ENCODE measurements at regions not wholly inside any gene's neighbourhood (a gene's known extent, or its start where the extent isn't known, plus 50 kb on each side); places are given as distances from the start of the nearest gene placed in this dataset.

- Histone ChIP-seq H3K9me3 (ENCODE audit: low read depth, low read length) (peaks cover 31% of the 10 kb centered on the region), H3K4me1 (ENCODE audit: insufficient read depth, low read length) (no peaks in the 10 kb centered on the region), H3K27me3 (ENCODE audit: insufficient read depth, low read length) (no peaks in the 10 kb centered on the region), H3K4me3 (ENCODE audit: low read length) (no peak overlapping the region)
Observed at GRCh38 chr10:4331150-4331549, 494.9 kb upstream of the AKR1E2 start.

GRCh38 chr10:4330636-4331035 lies 495.4 kb upstream of the AKR1E2 start:
- Histone ChIP-seq H3K4me1 (ENCODE audit: insufficient read depth, low read length) (no peaks in the 10 kb centered on the region), H3K27me3 (ENCODE audit: insufficient read depth, low read length) (no peaks in the 10 kb centered on the region), H3K9me3 (ENCODE audit: low read depth, low read length) (peaks cover 31% of the 10 kb centered on the region), H3K4me3 (ENCODE audit: low read length) (no peak overlapping the region)

- H3K9me3 ChIP-seq (ENCODE audit: low read depth, low read length): peaks cover 27% of the 10 kb centered on the region
- H3K4me1 ChIP-seq (ENCODE audit: insufficient read depth, low read length): no peaks in the 10 kb centered on the region
- H3K4me3 ChIP-seq (ENCODE audit: low read length): no peak overlapping the region
- H3K27me3 ChIP-seq (ENCODE audit: insufficient read depth, low read length): no peaks in the 10 kb centered on the region
Observed at GRCh38 chr10:4329225-4329624, 496.8 kb upstream of the AKR1E2 start.

GRCh38 chr10:4326647-4327046 lies 499.4 kb upstream of the AKR1E2 start:
- no peaks in the 10 kb centered on the region for H3K27me3 ChIP-seq (ENCODE audit: insufficient read depth, low read length)
- no peaks in the 10 kb centered on the region for H3K4me1 ChIP-seq (ENCODE audit: insufficient read depth, low read length)
- peaks cover under 1% of the 10 kb centered on the region for H3K9me3 ChIP-seq (ENCODE audit: low read depth, low read length)
- no peak overlapping the region for H3K4me3 ChIP-seq (ENCODE audit: low read length)

- H3K4me1 ChIP-seq (ENCODE audit: insufficient read depth, low read length): no peaks in the 10 kb centered on the region
- no peaks in the 10 kb centered on the region for H3K27me3 ChIP-seq (ENCODE audit: insufficient read depth, low read length)
- no peaks in the 10 kb centered on the region for H3K9me3 ChIP-seq (ENCODE audit: low read depth, low read length)
- no peak overlapping the region for H3K4me3 ChIP-seq (ENCODE audit: low read length)
Observed at GRCh38 chr10:4319870-4320367, 506.1 kb upstream of the AKR1E2 start.

- no peaks in the 10 kb centered on the region for H3K4me1 ChIP-seq (ENCODE audit: insufficient read depth, low read length)
- H3K27me3 ChIP-seq (ENCODE audit: insufficient read depth, low read length): no peaks in the 10 kb centered on the region
- no peak overlapping the region for H3K4me3 ChIP-seq (ENCODE audit: low read length)
- no peaks in the 10 kb centered on the region for H3K9me3 ChIP-seq (ENCODE audit: low read depth, low read length)
Observed at GRCh38 chr10:4316161-4316810, 509.7 kb upstream of the AKR1E2 start.

- no peak overlapping the region for H3K4me3 ChIP-seq (ENCODE audit: low read length)
- H3K4me1 ChIP-seq (ENCODE audit: insufficient read depth, low read length): no peaks in the 10 kb centered on the region
- H3K9me3 ChIP-seq (ENCODE audit: low read depth, low read length): no peaks in the 10 kb centered on the region
- no peaks in the 10 kb centered on the region for H3K27me3 ChIP-seq (ENCODE audit: insufficient read depth, low read length)
Observed at GRCh38 chr10:4315551-4315950, 510.5 kb upstream of the AKR1E2 start.

- H3K27me3 ChIP-seq (ENCODE audit: insufficient read depth, low read length): no peaks in the 10 kb centered on the region
- H3K4me1 ChIP-seq (ENCODE audit: insufficient read depth, low read length): no peaks in the 10 kb centered on the region
- H3K4me3 ChIP-seq (ENCODE audit: low read length): no peak overlapping the region
- no peaks in the 10 kb centered on the region for H3K9me3 ChIP-seq (ENCODE audit: low read depth, low read length)
Observed at GRCh38 chr10:4313051-4313450, 513.0 kb upstream of the AKR1E2 start.

- no peaks in the 10 kb centered on the region for H3K27me3 ChIP-seq (ENCODE audit: insufficient read depth, low read length)
- H3K4me3 ChIP-seq (ENCODE audit: low read length): no peak overlapping the region
- no peaks in the 10 kb centered on the region for H3K9me3 ChIP-seq (ENCODE audit: low read depth, low read length)
- no peaks in the 10 kb centered on the region for H3K4me1 ChIP-seq (ENCODE audit: insufficient read depth, low read length)
Observed at GRCh38 chr10:4312051-4312835, 513.8 kb upstream of the AKR1E2 start.

- H3K27me3 ChIP-seq (ENCODE audit: insufficient read depth, low read length): no peaks in the 10 kb centered on the region
- no peak overlapping the region for H3K4me3 ChIP-seq (ENCODE audit: low read length)
- no peaks in the 10 kb centered on the region for H3K4me1 ChIP-seq (ENCODE audit: insufficient read depth, low read length)
- no peaks in the 10 kb centered on the region for H3K9me3 ChIP-seq (ENCODE audit: low read depth, low read length)
Observed at GRCh38 chr10:4310172-4310571, 515.8 kb upstream of the AKR1E2 start.

- Histone ChIP-seq H3K4me3 (ENCODE audit: low read length) (no peak overlapping the region), H3K9me3 (ENCODE audit: low read depth, low read length) (no peaks in the 10 kb centered on the region), H3K4me1 (ENCODE audit: insufficient read depth, low read length) (no peaks in the 10 kb centered on the region), H3K27me3 (ENCODE audit: insufficient read depth, low read length) (peaks cover under 1% of the 10 kb centered on the region)
Observed at GRCh38 chr10:4307910-4308309, 518.1 kb upstream of the AKR1E2 start.

- H3K9me3 ChIP-seq (ENCODE audit: low read depth, low read length): no peaks in the 10 kb centered on the region
- H3K4me1 ChIP-seq (ENCODE audit: insufficient read depth, low read length): no peaks in the 10 kb centered on the region
- H3K27me3 ChIP-seq (ENCODE audit: insufficient read depth, low read length): peaks cover 3% of the 10 kb centered on the region
- H3K4me3 ChIP-seq (ENCODE audit: low read length): no peak overlapping the region
Observed at GRCh38 chr10:4306871-4307270, 519.1 kb upstream of the AKR1E2 start.

- peaks cover 3% of the 10 kb centered on the region for H3K27me3 ChIP-seq (ENCODE audit: insufficient read depth, low read length)
- no peaks in the 10 kb centered on the region for H3K4me1 ChIP-seq (ENCODE audit: insufficient read depth, low read length)
- H3K4me3 ChIP-seq (ENCODE audit: low read length): no peak overlapping the region
- H3K9me3 ChIP-seq (ENCODE audit: low read depth, low read length): no peaks in the 10 kb centered on the region
Observed at GRCh38 chr10:4303045-4303444, 518.0 kb upstream of the KLF6 start.

- H3K27me3 ChIP-seq (ENCODE audit: insufficient read depth, low read length): peaks cover 3% of the 10 kb centered on the region
- H3K4me1 ChIP-seq (ENCODE audit: insufficient read depth, low read length): no peaks in the 10 kb centered on the region
- H3K4me3 ChIP-seq (ENCODE audit: low read length): no peak overlapping the region
- no peaks in the 10 kb centered on the region for H3K9me3 ChIP-seq (ENCODE audit: low read depth, low read length)
Observed at GRCh38 chr10:4301291-4302045, 516.5 kb upstream of the KLF6 start.

GRCh38 chr10:4296161-4296560 lies 511.2 kb upstream of the KLF6 start:
- Histone ChIP-seq H3K9me3 (ENCODE audit: low read depth, low read length) (no peaks in the 10 kb centered on the region), H3K4me1 (ENCODE audit: insufficient read depth, low read length) (no peaks in the 10 kb centered on the region), H3K4me3 (ENCODE audit: low read length) (no peak overlapping the region), H3K27me3 (ENCODE audit: insufficient read depth, low read length) (no peaks in the 10 kb centered on the region)

All from mononuclear cell (primary cell).